ENCODE measurements at regions not wholly inside any gene's neighbourhood (a gene's known extent, or its start where the extent isn't known, plus 50 kb on each side); places are given as distances from the start of the nearest gene placed in this dataset.

DNA sequence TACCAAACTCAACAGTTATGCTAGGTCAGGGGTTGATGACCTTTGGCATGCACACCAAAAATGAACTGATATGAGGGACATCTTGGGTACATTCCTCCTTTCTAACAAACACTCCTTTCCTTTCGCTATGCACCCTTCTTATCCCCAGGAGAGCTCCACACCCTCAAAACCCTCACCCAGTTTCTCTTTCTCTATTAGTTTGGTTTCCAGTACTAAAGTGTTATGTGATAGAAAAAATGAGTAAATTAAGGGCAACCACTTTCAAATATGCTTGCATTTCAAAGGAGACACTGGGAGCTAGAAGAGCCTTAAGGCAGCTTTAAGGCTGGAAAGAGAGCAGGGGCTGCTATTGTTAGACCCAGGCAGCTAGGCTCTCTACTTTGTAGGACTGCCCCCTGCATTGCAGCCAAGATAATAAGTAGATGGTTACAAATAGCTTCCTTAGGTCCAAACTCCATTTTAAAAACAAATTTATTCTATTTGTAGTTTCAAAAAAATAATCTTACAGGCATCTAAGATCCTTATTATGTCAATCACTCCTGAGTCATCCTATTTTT is 244.3 kb downstream of the ZIC1 start:
- ATAC-seq (no peak), DNase-seq (no peak)
- WGBS, 3 donors: 87 to 96% (median 91%) methylated on average over 1 of the region's 1 CpG
- H3K27me3 ChIP-seq (ENCODE audit: insufficient read depth in 3 of 3, low read length in 2 of 3): no peaks in the 10 kb centered on the region
- TF ChIP-seq, protein P1, sequence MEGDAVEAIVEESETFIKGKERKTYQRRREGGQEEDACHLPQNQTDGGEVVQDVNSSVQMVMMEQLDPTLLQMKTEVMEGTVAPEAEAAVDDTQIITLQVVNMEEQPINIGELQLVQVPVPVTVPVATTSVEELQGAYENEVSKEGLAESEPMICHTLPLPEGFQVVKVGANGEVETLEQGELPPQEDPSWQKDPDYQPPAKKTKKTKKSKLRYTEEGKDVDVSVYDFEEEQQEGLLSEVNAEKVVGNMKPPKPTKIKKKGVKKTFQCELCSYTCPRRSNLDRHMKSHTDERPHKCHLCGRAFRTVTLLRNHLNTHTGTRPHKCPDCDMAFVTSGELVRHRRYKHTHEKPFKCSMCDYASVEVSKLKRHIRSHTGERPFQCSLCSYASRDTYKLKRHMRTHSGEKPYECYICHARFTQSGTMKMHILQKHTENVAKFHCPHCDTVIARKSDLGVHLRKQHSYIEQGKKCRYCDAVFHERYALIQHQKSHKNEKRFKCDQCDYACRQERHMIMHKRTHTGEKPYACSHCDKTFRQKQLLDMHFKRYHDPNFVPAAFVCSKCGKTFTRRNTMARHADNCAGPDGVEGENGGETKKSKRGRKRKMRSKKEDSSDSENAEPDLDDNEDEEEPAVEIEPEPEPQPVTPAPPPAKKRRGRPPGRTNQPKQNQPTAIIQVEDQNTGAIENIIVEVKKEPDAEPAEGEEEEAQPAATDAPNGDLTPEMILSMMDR (IDR thresholded peaks at IDR 0.05): no peak
- H3K4me1 ChIP-seq: peaks cover 27% of the 10 kb centered on the region
- no peaks in the 10 kb centered on the region for H3K9me3 ChIP-seq
- H3K36me3 ChIP-seq (ENCODE audit: insufficient read depth in 1 of 2, low read depth in 1 of 2): no peaks in the 10 kb centered on the region
- no peak overlapping the region for H3K27ac ChIP-seq
- no peak overlapping the region for H3K4me3 ChIP-seq
- intact Hi-C loops (cut with DNase I): loop anchor here in 1 of 2 donors (10.0 kb wide), 1 partner anchor 101 kb away; no protein-coding TSS in a partner anchor

DNA sequence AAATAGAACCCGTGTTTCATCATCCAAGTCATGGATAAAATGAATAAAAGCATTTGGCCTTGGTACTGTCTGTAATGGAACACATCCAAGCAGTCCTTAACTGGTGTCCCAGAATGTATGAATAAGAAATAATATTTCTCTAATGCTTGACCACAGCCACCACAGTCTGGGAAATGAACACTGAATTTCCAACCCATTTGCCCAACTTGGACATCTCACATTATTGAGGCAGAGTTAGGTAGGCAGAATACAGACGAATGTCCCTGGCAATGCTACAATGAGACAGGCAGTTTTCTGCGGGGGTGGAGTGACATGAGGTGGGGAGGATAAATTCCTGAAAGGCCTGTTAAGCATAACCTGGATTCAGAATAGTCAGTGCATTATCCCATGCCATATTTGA is 245.7 kb downstream of the ZIC1 start:
- TF ChIP-seq, protein P1 (IDR thresholded peaks at IDR 0.05): no peak
- ATAC-seq (peak in 3 of 4 donors; percentile 21 to 46 (median 26)), DNase-seq (no peak)
- Histone ChIP-seq H3K4me3 (no peak overlapping the region), H3K4me1 (peaks cover 27% of the 10 kb centered on the region), H3K27me3 (ENCODE audit: insufficient read depth in 3 of 3, low read length in 2 of 3) (no peaks in the 10 kb centered on the region), H3K36me3 (ENCODE audit: insufficient read depth in 1 of 2, low read depth in 1 of 2) (no peaks in the 10 kb centered on the region), H3K27ac (peak overlapping the region; percentile 58), H3K9me3 (no peaks in the 10 kb centered on the region)
- intact Hi-C loops (cut with DNase I): loop anchor here in 1 of 2 donors (10.0 kb wide), 1 partner anchor 100 kb away; no protein-coding TSS in a partner anchor
- WGBS, 3 donors: 21 to 31% (median 21%) methylated on average over 3 of the region's 3 CpGs

DNA sequence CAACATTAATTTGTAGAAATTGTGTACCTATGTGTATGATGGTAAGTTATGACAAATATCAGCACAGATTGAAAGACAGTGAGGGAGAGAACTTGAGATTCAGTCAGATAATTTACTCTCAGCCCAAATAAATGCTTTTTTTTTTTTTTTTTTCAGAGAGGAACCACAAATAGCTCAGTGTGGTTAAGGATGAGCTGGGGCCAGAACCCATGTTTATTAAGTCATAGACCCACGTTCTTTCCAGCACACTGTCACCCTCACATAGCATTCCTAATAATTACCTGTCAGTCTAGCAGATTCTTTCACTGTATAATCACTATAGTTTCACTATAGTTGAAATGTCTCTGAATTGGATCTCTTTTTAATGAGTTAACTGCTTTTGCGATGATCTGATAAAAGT is 246.1 kb downstream of the ZIC1 start:
- 48 to 65% (median 61%) methylated on average over 2 of the region's 2 CpGs for WGBS, 3 donors
- no peaks in the 10 kb centered on the region for H3K9me3 ChIP-seq
- ATAC-seq (peak in 3 of 4 donors; percentile 38 to 55 (median 44)), DNase-seq (no peak)
- H3K27ac ChIP-seq: peak overlapping the region; percentile 58
- intact Hi-C loops (cut with DNase I): loop anchor here in 1 of 2 donors (10.0 kb wide), 1 partner anchor 100 kb away; no protein-coding TSS in a partner anchor
- TF ChIP-seq, protein P1 (IDR thresholded peaks at IDR 0.05): no peak
- H3K27me3 ChIP-seq (ENCODE audit: insufficient read depth in 3 of 3, low read length in 2 of 3): no peaks in the 10 kb centered on the region
- no peaks in the 10 kb centered on the region for H3K36me3 ChIP-seq (ENCODE audit: insufficient read depth in 1 of 2, low read depth in 1 of 2)
- H3K4me1 ChIP-seq: peaks cover 25% of the 10 kb centered on the region
- no peak overlapping the region for H3K4me3 ChIP-seq

DNA sequence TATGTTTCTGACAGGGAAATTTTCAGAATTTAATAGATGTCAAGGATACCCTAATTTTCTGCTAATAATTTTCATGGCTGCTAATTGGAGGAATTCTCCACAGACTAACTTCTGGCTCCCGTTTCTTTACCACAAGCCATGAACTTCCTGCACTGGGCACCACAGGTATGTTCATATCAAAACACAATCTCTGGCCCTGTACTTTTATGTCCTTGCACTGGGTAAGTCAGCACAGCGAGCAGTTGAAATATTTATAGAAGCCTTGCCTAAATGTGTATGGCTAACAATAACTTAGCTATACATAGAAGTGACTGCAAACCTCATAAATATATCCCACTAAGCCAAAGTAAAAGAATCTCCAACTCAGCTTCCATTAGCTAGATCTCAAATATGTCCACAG is 246.9 kb downstream of the ZIC1 start:
- no peak for DNase-seq
- peak; percentile 58 to 81 (median 74) for ATAC-seq
- Histone ChIP-seq H3K27me3 (ENCODE audit: insufficient read depth in 3 of 3, low read length in 2 of 3) (no peaks in the 10 kb centered on the region), H3K9me3 (no peaks in the 10 kb centered on the region), H3K4me3 (no peak overlapping the region), H3K4me1 (peaks cover 18% of the 10 kb centered on the region), H3K36me3 (ENCODE audit: insufficient read depth in 1 of 2, low read depth in 1 of 2) (no peaks in the 10 kb centered on the region), H3K27ac (peak overlapping the region; percentile 58)
- intact Hi-C loops (cut with DNase I): loop anchor here in 1 of 2 donors (10.0 kb wide), 1 partner anchor 99 kb away; no protein-coding TSS in a partner anchor
- 31 to 45% (median 36%) methylated on average over 2 of the region's 2 CpGs for WGBS, 3 donors
- TF ChIP-seq, protein P1 (IDR thresholded peaks at IDR 0.05): no peak

DNA sequence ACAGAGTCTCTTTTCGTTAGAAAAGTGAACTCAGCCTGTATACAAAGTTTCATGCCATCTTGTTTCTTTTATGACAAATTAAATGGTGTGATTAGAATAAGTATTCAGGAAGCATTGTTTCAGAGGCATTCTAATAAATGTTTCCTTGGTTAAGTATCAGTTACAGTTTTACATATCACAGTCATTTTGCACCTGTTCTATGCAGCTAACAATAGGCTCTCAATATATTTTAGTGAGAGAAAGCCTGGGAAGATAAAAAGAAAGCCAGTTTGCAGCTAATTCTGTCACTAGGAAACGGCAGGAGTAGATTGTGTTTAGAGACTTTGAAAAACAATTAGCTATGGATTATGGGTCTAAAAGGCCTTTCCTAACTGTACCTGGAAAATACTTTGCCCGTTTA is 252.8 kb downstream of the ZIC1 start:
- Histone ChIP-seq H3K4me1 (no peaks in the 10 kb centered on the region), H3K27ac (no peak overlapping the region), H3K4me3 (no peak overlapping the region), H3K27me3 (ENCODE audit: insufficient read depth in 3 of 3, low read length in 2 of 3) (no peaks in the 10 kb centered on the region), H3K36me3 (ENCODE audit: insufficient read depth in 1 of 2, low read depth in 1 of 2) (no peaks in the 10 kb centered on the region), H3K9me3 (no peaks in the 10 kb centered on the region)
- intact Hi-C loops (cut with DNase I): no loop called here
- TF ChIP-seq, protein P1 (IDR thresholded peaks at IDR 0.05): no peak
- ATAC-seq: no peak
- no peak for DNase-seq
- WGBS, 3 donors: 34 to 38% (median 36%) methylated on average over 3 of the region's 3 CpGs
